Astrocyte of the spinal cord (primary cell): ENCODE measurements at regions not wholly inside any gene's neighbourhood (a gene's known extent, or its start where the extent isn't known, plus 50 kb on each side); places are given as distances from the start of the nearest gene placed in this dataset.

ENCODE experiments used
- DNase-seq: peaks from one replicate; pipeline ENCODE4 v3.0.0; 2011; ENCODE audit warnings: low read depth, low spot score
- H3K4me3 ChIP-seq: 2 replicates; pipeline ENCODE4 v1.5.1; 2011; ENCODE audit warnings: low read depth, mild to moderate bottlenecking, low read length, moderate library complexity
- in situ Hi-C: cut with HindIII; loops from 2 replicates; pipeline ENCODE4 v1.10.0; 2017; ENCODE audit warnings: low sequenced_read_pairs
- TF ChIP-seq, protein P1 (sequence below): IDR thresholded peaks from 2 replicates; pipeline ENCODE4 v1.5.1; 2012; ENCODE audit warnings: low read depth, mild to moderate bottlenecking, low read length, inconsistent platforms

DNA sequence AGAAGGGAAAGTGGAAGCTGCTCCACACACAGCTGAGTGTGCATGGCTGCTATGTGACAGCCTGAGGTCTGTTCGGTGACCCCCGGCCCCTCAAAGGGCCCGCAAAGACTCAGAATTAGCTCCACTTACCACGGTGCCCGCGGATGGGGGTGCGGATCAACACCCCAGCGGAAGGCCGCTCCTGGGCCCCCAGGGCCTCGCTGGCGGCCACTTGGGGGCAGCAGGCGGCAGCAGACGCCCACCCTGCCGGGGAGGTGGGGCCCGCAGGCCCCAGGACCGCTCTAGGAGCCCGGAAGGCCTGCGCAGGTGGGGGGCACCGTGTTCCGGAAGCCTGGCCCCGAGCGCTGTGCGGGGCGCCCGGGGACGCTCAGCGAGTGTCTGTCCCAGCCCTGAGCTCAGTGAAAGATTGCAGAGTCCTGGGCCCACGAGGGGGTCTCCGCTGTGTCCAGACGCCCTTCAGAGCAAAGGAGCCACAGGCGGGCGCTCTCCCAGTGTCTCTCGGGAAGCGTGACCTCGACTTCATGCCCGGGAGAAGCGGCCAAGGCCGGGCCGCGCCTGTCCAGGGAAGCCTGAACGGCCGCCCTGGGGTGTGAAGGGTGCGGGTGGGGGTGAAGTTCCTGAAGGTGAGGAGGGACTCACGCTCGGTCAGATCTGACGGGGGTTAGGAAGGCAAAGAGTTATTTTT is 118.7 kb downstream of the VAPA start:
- no peak for DNase-seq
- in situ Hi-C loops = no loop called here
- no peak overlapping the region for H3K4me3 ChIP-seq
- TF ChIP-seq, protein P1, sequence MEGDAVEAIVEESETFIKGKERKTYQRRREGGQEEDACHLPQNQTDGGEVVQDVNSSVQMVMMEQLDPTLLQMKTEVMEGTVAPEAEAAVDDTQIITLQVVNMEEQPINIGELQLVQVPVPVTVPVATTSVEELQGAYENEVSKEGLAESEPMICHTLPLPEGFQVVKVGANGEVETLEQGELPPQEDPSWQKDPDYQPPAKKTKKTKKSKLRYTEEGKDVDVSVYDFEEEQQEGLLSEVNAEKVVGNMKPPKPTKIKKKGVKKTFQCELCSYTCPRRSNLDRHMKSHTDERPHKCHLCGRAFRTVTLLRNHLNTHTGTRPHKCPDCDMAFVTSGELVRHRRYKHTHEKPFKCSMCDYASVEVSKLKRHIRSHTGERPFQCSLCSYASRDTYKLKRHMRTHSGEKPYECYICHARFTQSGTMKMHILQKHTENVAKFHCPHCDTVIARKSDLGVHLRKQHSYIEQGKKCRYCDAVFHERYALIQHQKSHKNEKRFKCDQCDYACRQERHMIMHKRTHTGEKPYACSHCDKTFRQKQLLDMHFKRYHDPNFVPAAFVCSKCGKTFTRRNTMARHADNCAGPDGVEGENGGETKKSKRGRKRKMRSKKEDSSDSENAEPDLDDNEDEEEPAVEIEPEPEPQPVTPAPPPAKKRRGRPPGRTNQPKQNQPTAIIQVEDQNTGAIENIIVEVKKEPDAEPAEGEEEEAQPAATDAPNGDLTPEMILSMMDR = peak; percentile 47

DNA sequence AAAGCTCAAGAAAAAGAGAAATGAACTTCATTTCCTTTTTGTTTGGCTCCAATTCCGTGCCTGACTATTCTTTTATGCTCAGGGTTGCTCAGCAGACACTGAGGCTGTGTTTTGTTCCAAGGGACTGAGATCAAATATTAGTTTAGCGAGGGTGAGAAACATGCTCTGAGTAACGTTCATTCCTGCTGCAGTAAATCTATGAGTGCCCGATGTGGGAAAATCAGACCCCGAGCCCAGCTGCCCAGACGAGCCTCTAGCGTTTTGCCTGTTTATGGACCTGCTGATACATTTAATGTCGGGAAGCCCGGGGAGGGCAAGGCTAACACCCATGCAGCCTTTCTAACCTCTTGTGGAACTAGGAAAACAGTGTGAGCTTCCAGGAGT is 119.2 kb downstream of the VAPA start:
- TF ChIP-seq, protein P1 = no peak
- no peak overlapping the region for H3K4me3 ChIP-seq
- no peak for DNase-seq
- in situ Hi-C loops = no loop called here

DNA sequence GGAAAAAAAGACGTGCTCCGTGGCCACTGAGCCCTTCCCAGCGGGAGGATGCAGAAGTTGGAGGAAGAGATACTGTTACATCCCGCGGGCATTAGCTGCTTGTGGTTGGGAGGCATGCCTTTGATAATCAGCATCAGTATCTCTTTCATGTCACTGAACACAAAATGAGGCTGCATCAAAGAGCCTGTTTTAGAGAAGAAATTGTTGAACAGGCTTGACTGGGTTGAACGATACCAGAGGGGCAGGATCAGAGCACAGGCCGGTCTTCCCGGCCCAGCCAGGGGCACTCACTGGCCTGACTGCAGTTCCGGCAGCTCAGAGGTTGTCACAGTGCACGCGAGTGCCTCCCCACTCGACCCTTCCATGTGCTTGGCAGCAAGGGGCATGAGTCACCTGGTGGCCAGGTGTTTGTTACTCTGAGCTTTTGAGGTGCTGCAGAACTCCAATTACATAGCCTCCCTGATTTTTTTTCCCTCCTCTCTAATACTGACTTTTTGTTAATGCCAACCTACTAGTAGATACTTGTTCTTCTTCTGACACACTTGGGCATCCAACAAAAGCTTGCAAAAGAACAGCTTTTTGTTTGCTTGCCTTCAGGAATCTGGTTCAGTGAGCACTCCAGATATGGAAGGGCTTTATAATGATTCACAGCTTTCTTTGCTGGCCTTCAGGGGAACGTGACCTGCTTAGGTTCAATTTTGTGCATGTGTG is 121.6 kb downstream of the VAPA start:
- in situ Hi-C loops = no loop called here
- no peak for DNase-seq
- TF ChIP-seq, protein P1 = no peak
- no peak overlapping the region for H3K4me3 ChIP-seq

DNA sequence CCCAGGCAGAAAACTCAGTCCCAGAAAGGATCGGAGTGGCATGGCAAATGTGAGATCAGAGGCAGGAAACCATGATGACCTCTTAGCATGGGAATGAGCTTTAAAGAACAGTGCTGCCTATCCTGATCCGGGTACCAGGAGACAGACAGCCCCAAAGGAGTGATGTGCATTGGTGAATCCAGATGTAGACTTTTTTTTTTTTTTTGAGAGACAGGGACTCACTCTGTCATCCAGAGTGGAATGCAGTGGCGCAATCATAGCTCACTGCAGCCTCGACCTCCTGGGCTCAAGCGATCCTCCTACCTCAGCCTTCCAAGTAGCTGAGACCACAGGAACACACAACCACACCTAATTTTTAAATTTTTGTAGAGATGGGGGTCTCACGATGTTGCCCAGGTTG is 122.7 kb downstream of the VAPA start:
- no peak overlapping the region for H3K4me3 ChIP-seq
- in situ Hi-C loops = no loop called here
- DNase-seq = no peak
- TF ChIP-seq, protein P1 = no peak

DNA sequence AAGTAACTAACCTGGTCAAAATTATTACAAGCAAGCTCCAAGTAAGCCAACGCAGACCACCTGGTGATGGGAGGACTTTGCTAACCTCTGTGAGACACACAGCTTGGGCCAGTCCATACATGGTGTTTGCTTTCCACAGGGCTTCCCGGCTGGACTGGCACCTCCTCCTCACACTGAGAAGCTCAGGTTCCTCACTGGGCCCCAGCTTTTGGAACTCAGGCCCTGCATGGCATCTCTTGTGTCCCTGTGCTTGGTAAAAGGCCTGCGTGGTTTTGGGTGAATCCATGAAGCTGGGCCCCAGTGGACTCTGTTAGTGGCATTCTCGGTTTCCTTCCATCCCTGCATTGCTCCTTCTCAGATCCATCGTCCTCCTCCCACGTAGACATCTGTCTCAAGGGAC is 123.4 kb downstream of the VAPA start:
- H3K4me3 ChIP-seq = no peak overlapping the region
- TF ChIP-seq, protein P1 = no peak
- no peak for DNase-seq
- in situ Hi-C loops = no loop called here

DNA sequence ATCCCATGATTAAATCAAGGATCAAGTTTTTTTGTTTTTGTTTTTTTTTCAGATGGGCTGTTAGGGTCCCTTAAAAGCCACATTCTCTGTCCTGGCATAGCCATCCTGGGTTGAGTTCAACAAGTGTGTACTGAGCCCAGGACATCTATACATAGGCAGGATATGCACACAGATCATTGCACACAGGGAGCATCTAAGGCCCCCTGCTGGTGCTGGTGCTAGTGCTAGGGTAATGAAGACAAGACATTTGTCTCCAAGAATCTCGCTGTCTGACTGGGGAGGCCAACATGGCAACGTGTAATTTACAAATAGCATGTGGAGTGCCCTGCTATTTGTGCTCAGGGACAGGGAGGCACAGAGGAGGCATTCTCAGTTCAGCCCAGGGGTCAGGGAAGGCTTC is 124.5 kb downstream of the VAPA start:
- TF ChIP-seq, protein P1 = no peak
- no peak overlapping the region for H3K4me3 ChIP-seq
- in situ Hi-C loops = no loop called here
- DNase-seq = no peak
